Uterus (tissue), 3 donors: ENCODE measurements at regions not wholly inside any gene's neighbourhood (a gene's known extent, or its start where the extent isn't known, plus 50 kb on each side); places are given as distances from the start of the nearest gene placed in this dataset.

Source experiments
- DNase-seq, 2 donors: peaks; one replicate each; pipeline ENCODE4 v3.0.0-alpha.2; 2019 to 2020
- H3K27ac ChIP-seq, 2 donors: fragments of 200-600 bp; sonication (generic); 1 replicate in 1 of 2; 2 replicates in 1 of 2; pipeline ENCODE4 v1.5.1; 2016 to 2018
- H3K27me3 ChIP-seq, 2 donors: fragments of 200-600 bp; sonication (generic); one replicate each; pipeline ENCODE4 v1.5.1; 2018 to 2019; ENCODE audit warnings: control low read depth in 1 of 2
- H3K36me3 ChIP-seq, 2 donors: fragments of 200-600 bp; sonication (generic); one replicate each; pipeline ENCODE4 v1.5.1; 2019; ENCODE audit warnings: control low read depth in 1 of 2
- H3K4me1 ChIP-seq, 2 donors: fragments of 200-600 bp; sonication (generic); one replicate each; pipeline ENCODE4 v1.5.1; 2018 to 2019; ENCODE audit warnings: control low read depth in 1 of 2
- H3K4me3 ChIP-seq, 2 donors: fragments of 200-600 bp; sonication (generic); 1 replicate in 1 of 2; 2 replicates in 1 of 2; pipeline ENCODE4 v1.5.1; 2018 to 2019; ENCODE audit warnings: mild to moderate bottlenecking in 1 of 2
- H3K9me3 ChIP-seq, 2 donors: fragments of 200-600 bp; sonication (generic); one replicate each; pipeline ENCODE4 v1.5.1; 2019; ENCODE audit warnings: control low read depth in 1 of 2
- POLR2A ChIP-seq, 2 donors: fragments of 450-650 bp; IDR thresholded peaks; one replicate each; pipeline ENCODE4 v1.6.1; 2016; ENCODE audit warnings: antibody characterized with exemption in 2 of 2, mild to moderate bottlenecking in 1 of 2, moderate library complexity in 1 of 2
- intact Hi-C: fragments of 100-400 bp; cut with DNase I; formaldehyde crosslinking; loops from one replicate; pipeline ENCODE4 v1.15.1; 2023; ENCODE audit warnings: low total_unique reads
- TF ChIP-seq, protein P1 (sequence below), 4 experiments: fragments of 200-600 bp in 2 of 4; fragments of 450-650 bp in 2 of 4; sonication (generic) in 2 of 4; IDR thresholded peaks; one replicate each; pipeline ENCODE4 v1.5.1; 2016 to 2019; ENCODE audit warnings: antibody characterized with exemption in 4 of 4, mild to moderate bottlenecking in 2 of 4, moderate library complexity in 1 of 4
- donor health status: DM: yes; HTN: yes; CAD: no.

DNA sequence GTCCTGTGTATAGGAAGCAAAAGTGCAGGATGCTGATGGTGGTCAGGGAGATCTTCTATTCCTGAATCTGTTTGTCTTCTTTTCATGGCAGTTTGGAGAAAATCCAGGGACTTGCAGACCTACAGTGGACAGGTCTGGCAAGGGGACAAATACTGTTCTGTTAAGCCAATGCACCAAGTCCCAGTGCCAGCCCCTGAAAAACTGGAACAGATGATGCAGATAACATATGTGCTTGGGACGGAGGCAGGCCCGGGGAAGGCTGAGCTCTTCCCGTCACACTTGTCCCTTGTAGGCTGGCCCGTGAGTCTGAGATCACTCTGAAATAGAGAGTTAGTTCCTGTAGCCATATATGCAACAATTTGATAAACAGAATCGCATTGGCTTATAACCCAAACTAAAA, 265.7 kb downstream of the MTRR start:
- DNase-seq, result no peak
- no peaks in the 10 kb centered on the region for H3K9me3 ChIP-seq
- intact Hi-C loops, result no loop called here
- no peak overlapping the region for H3K27ac ChIP-seq
- H3K4me1 ChIP-seq, result no peaks in the 10 kb centered on the region
- H3K36me3 ChIP-seq, result no peaks in the 10 kb centered on the region
- no peaks in the 10 kb centered on the region for H3K27me3 ChIP-seq
- TF ChIP-seq, protein P1, sequence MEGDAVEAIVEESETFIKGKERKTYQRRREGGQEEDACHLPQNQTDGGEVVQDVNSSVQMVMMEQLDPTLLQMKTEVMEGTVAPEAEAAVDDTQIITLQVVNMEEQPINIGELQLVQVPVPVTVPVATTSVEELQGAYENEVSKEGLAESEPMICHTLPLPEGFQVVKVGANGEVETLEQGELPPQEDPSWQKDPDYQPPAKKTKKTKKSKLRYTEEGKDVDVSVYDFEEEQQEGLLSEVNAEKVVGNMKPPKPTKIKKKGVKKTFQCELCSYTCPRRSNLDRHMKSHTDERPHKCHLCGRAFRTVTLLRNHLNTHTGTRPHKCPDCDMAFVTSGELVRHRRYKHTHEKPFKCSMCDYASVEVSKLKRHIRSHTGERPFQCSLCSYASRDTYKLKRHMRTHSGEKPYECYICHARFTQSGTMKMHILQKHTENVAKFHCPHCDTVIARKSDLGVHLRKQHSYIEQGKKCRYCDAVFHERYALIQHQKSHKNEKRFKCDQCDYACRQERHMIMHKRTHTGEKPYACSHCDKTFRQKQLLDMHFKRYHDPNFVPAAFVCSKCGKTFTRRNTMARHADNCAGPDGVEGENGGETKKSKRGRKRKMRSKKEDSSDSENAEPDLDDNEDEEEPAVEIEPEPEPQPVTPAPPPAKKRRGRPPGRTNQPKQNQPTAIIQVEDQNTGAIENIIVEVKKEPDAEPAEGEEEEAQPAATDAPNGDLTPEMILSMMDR (IDR thresholded peaks at IDR 0.05), result no peak
- no peak for TF ChIP-seq POLR2A (IDR thresholded peaks at IDR 0.05)
- H3K4me3 ChIP-seq, result no peak overlapping the region

DNA sequence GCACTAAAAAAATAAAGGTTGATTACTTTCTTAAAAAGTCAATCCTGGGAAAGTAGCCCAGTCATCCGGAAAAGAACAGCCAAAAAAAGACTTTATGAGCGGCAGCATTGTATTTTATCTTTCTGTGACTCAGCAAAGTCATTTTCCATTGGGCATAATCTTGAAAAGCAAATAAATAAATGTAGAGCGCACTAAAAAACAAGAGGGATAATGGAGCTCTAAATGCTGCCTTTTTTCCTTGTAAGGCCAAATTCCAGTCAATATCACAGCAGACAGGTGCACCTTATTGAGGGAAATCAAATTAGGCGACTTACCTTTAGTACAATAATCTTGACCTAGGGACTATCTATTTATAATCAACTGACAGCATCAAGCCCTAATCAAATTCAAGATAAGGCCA, 266.8 kb downstream of the MTRR start:
- TF ChIP-seq, protein P1 (IDR thresholded peaks at IDR 0.05), result no peak
- TF ChIP-seq POLR2A (IDR thresholded peaks at IDR 0.05), result no peak
- intact Hi-C loops, result no loop called here

DNA sequence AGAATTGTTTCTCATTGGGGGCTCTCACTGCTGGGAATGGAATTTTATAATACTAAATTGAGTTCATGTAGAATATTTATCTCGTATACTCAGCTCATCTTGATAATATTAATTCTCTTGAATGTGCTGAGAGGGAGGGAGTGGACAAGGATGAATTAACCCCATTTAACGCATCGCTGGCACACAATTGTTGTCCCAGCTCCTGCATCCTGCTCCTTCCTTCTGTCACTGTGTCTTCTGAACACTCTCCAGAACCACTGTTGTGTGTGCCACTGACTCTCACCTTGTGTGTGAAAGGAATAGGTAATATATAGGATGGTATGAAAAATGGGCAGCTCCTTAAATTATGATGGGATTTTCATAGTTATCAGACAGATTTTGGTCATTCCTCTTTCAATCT, 267.3 kb downstream of the MTRR start:
- intact Hi-C loops, result no loop called here

More for the DNA sequence above, 266.8 kb downstream of the MTRR start:
- no peaks in the 10 kb centered on the region for H3K27me3 ChIP-seq
- DNase-seq, result no peak
- no peak overlapping the region for H3K27ac ChIP-seq
- H3K4me3 ChIP-seq, result no peak overlapping the region
- H3K36me3 ChIP-seq, result no peaks in the 10 kb centered on the region
- no peaks in the 10 kb centered on the region for H3K9me3 ChIP-seq
- H3K4me1 ChIP-seq, result no peaks in the 10 kb centered on the region

DNA sequence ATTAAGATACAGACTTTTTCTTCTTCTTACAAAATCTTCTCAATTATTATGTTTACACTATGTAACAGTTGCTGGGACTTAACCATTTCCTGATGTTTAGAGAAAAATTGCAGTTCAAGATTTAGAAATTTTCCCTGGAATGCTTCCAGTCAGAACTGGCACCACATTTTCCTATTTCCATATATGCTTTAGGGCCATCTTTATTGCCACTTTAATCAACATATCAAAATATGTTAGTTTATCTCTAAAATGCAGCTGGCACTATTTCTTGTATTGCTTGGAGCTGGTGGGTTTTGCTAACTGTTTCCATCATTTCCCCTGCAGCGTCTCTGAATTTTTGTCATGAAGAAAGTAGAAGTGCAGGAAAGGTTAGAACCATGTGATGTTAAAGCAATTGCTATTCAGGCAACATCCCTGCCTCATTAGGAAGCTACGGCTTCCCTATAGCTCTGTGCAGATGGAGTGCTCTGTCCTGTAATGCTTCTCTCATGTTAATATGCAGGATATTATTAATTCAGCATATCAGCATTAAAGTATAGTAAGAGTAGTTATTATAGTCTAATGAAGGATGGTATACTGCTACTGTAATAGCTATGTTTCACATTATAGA, 269.1 kb downstream of the MTRR start:
- Histone ChIP-seq H3K27ac (no peak overlapping the region), H3K9me3 (no peaks in the 10 kb centered on the region), H3K36me3 (no peaks in the 10 kb centered on the region), H3K27me3 (no peaks in the 10 kb centered on the region), H3K4me3 (no peak overlapping the region), H3K4me1 (no peaks in the 10 kb centered on the region)
- DNase-seq, result no peak
- TF ChIP-seq, protein P1 (IDR thresholded peaks at IDR 0.05), result no peak
- no peak for TF ChIP-seq POLR2A (IDR thresholded peaks at IDR 0.05)
- intact Hi-C loops, result no loop called here

More for the DNA sequence above, 267.3 kb downstream of the MTRR start:
- H3K4me3 ChIP-seq, result no peak overlapping the region
- no peak overlapping the region for H3K27ac ChIP-seq
- no peaks in the 10 kb centered on the region for H3K9me3 ChIP-seq
- no peak for DNase-seq
- H3K4me1 ChIP-seq, result no peaks in the 10 kb centered on the region
- H3K36me3 ChIP-seq, result no peaks in the 10 kb centered on the region
- no peaks in the 10 kb centered on the region for H3K27me3 ChIP-seq
- TF ChIP-seq, protein P1 (IDR thresholded peaks at IDR 0.05), result no peak
- no peak for TF ChIP-seq POLR2A (IDR thresholded peaks at IDR 0.05)

DNA sequence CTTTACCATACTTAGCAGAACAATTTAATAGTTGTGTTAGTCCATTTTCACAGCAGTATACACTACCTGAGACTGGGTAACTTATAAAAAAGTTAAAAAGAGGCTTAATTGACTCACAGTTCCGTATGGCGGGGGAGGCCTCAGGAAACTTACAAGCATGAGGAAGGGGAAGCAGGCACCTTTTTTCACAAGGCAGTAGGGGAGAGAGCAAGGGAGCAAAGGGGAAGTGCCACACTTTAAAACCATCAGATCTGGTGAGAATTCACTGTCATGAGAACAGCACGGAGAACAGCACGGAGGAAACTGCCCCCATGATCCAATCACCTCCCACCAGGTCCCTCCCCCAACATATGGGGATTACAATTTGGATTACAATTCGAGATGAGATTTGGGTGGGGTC, 269.9 kb downstream of the MTRR start:
- Histone ChIP-seq H3K27ac (no peak overlapping the region), H3K36me3 (no peaks in the 10 kb centered on the region), H3K27me3 (no peaks in the 10 kb centered on the region), H3K4me3 (no peak overlapping the region), H3K4me1 (no peaks in the 10 kb centered on the region), H3K9me3 (no peaks in the 10 kb centered on the region)
- intact Hi-C loops, result no loop called here
- no peak for TF ChIP-seq POLR2A (IDR thresholded peaks at IDR 0.05)
- TF ChIP-seq, protein P1 (IDR thresholded peaks at IDR 0.05), result no peak
- no peak for DNase-seq
